Psoas muscle (tissue), 7 donors: ENCODE measurements at regions not wholly inside any gene's neighbourhood (a gene's known extent, or its start where the extent isn't known, plus 50 kb on each side); places are given as distances from the start of the nearest gene placed in this dataset.

ENCODE experiments used
- ATAC-seq, 4 donors: fragments of 200-7000 bp; cut with Tn5 transposase; one replicate each; pipeline ENCODE4 v1.9.1; 2020; ENCODE audit warnings: moderate library complexity in 3 of 4, mild to moderate bottlenecking in 2 of 4
- DNase-seq, 2 donors: peaks; one replicate each; pipeline ENCODE4 v3.0.0-alpha.2; 2020
- H3K27ac ChIP-seq: fragments of 200-600 bp; one replicate; pipeline ENCODE4 v1.8.0; 2022
- H3K27me3 ChIP-seq, 3 donors: fragments of 200-600 bp in 1 of 3; one replicate each; pipeline versions ENCODE4 v1.6.1 to v1.8.0; 2013 to 2022; ENCODE audit warnings: low read length in 2 of 3, mild to moderate bottlenecking in 2 of 3, moderate library complexity in 1 of 3; ENCODE audit not compliant: insufficient read depth in 3 of 3
- H3K36me3 ChIP-seq, 2 donors: fragments of 200-600 bp in 1 of 2; one replicate each; pipeline versions ENCODE4 v1.6.1 to v1.8.0; 2013 to 2022; ENCODE audit warnings: low read depth in 1 of 2, mild to moderate bottlenecking in 1 of 2, moderate library complexity in 1 of 2; ENCODE audit not compliant: insufficient read depth in 1 of 2
- H3K4me1 ChIP-seq: fragments of 200-600 bp; one replicate; pipeline ENCODE4 v1.8.0; 2022
- H3K4me3 ChIP-seq: fragments of 200-600 bp; one replicate; pipeline ENCODE4 v1.8.0; 2022; ENCODE audit warnings: mild to moderate bottlenecking
- H3K9me3 ChIP-seq: fragments of 200-600 bp; one replicate; pipeline ENCODE4 v1.8.0; 2022
- WGBS, 3 donors: extraction: QIAGEN DNeasy Blood & Tissue Kit; methylation state at CpG; one replicate each; pipeline versions ENCODE4 v1.1.6 to v1.1.7; 2013; 5-methylcytosine and 5-hydroxymethylcytosine counted together
- intact Hi-C, 2 donors: fragments of 100-400 bp; cut with DNase I; formaldehyde crosslinking; loops; one replicate each; pipeline versions ENCODE4 v1.11.0 to v1.14.2; 2022
- TF ChIP-seq, protein P1 (sequence below): fragments of 200-600 bp; IDR thresholded peaks from one replicate; pipeline ENCODE4 v1.8.0; 2022; ENCODE audit warnings: antibody characterized with exemption
- donor health status: healthy with polysubstance abuse.
- donor health status: DM: no; HTN: no; CAD: no; lungs with moderate emphysema.
- donor health status: Bipolar disorder and iron deficiency.
- donor health status: healthy.
- donor health status: DM: yes; HTN: yes; CAD: no.
- donor health status: DM: no; HTN: no; CAD: no.
- donor health status: DM: yes; HTN: yes; CAD: no.

GRCh38 chr5:172541773-172542136 is 87.4 kb upstream of the SH3PXD2B start:
- DNase-seq: no peak
- intact Hi-C loops: no loop called here
- TF ChIP-seq, protein P1, sequence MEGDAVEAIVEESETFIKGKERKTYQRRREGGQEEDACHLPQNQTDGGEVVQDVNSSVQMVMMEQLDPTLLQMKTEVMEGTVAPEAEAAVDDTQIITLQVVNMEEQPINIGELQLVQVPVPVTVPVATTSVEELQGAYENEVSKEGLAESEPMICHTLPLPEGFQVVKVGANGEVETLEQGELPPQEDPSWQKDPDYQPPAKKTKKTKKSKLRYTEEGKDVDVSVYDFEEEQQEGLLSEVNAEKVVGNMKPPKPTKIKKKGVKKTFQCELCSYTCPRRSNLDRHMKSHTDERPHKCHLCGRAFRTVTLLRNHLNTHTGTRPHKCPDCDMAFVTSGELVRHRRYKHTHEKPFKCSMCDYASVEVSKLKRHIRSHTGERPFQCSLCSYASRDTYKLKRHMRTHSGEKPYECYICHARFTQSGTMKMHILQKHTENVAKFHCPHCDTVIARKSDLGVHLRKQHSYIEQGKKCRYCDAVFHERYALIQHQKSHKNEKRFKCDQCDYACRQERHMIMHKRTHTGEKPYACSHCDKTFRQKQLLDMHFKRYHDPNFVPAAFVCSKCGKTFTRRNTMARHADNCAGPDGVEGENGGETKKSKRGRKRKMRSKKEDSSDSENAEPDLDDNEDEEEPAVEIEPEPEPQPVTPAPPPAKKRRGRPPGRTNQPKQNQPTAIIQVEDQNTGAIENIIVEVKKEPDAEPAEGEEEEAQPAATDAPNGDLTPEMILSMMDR: no peak
- Histone ChIP-seq H3K4me3 (no peak overlapping the region), H3K4me1 (no peaks in the 10 kb centered on the region), H3K36me3 (no peaks in the 10 kb centered on the region), H3K9me3 (no peaks in the 10 kb centered on the region), H3K27me3 (peaks cover 0 to 4% (median 1%) of the 10 kb centered on the region in 3 donors), H3K27ac (no peak overlapping the region)
- 92 to 98% (median 96%) methylated on average over 3 of the region's 3 CpGs for WGBS, 3 donors
- no peak for ATAC-seq

- H3K27ac ChIP-seq: no peak overlapping the region
- DNase-seq (no peak), ATAC-seq (no peak)
- peaks cover 0 to 4% (median 0%) of the 10 kb centered on the region in 3 donors for H3K27me3 ChIP-seq
- no peaks in the 10 kb centered on the region for H3K9me3 ChIP-seq
- H3K36me3 ChIP-seq: no peaks in the 10 kb centered on the region
- TF ChIP-seq, protein P1: no peak
- 73 to 77% (median 74%) methylated on average over 13 of the region's 13 CpGs for WGBS, 3 donors
- intact Hi-C loops: no loop called here
- no peak overlapping the region for H3K4me3 ChIP-seq
- H3K4me1 ChIP-seq: no peaks in the 10 kb centered on the region
Observed at GRCh38 chr5:172541099-172541772, 86.9 kb upstream of the SH3PXD2B start.

DNA sequence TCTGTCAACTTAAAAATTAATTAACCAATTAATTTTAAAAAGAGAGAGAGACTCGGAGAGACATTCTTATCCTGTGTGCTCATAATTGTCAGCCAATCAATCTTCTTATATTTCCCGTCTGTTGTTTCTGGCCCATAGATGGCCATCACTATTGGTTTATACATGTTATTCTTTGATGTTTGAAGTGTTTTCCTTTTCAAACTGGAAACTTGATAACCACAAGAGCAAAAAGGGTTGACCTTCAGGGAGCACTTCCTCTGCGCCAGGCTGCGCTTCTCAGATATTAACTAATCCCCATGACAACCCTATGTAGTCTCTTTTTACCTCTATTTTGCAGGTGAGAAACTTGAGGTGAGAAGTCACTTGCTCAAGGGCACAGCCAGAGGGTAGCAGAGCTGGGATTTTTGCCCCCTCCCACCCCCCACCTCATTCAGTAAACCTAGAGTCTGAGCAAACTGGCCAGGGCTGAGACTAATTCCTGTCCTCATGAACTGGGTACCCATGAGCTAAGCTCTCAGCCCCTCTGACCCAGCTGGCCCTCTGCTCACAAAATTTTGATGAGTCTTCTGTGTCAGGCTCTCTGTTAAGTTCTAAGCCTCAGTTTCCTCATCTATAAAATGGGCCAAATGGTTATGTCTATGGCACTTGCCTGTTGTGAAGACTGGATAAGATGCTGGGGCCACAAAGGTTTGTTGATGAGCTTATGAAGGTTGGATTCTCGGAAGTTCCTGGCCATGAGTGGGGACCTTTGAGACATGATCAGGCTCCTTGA is 86.0 kb upstream of the SH3PXD2B start:
- TF ChIP-seq, protein P1: no peak
- ATAC-seq: no peak
- H3K27me3 ChIP-seq: peaks cover 0 to 2% (median 0%) of the 10 kb centered on the region in 3 donors
- no peaks in the 10 kb centered on the region for H3K4me1 ChIP-seq
- H3K4me3 ChIP-seq: no peak overlapping the region
- H3K9me3 ChIP-seq: no peaks in the 10 kb centered on the region
- no peaks in the 10 kb centered on the region for H3K36me3 ChIP-seq
- H3K27ac ChIP-seq: no peak overlapping the region
- intact Hi-C loops: no loop called here
- 89 to 93% (median 92%) methylated on average over 5 of the region's 5 CpGs for WGBS, 3 donors
- DNase-seq: no peak

DNA sequence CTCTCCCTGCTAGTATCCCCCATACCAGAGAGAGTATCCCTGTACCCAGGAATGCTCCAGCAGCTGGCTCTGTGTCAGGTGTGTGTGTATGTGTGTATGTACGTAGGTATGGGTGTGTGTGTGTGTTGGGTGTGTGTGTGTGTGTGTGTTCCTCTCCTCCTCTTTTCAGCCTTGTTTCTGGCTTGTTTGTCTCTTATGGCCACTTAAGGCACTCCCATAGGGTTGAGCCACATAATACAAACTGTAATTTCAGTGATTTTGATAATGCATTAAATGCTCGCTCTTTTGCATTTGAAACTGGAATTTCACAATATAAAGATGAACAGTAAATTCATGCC is 80.8 kb upstream of the SH3PXD2B start:
- ATAC-seq: no peak
- intact Hi-C loops: no loop called here

More for the DNA sequence above, 80.8 kb upstream of the SH3PXD2B start:
- Histone ChIP-seq H3K27me3 (no peaks in the 10 kb centered on the region), H3K36me3 (no peaks in the 10 kb centered on the region), H3K4me1 (peaks cover 6% of the 10 kb centered on the region), H3K4me3 (no peak overlapping the region), H3K9me3 (no peaks in the 10 kb centered on the region), H3K27ac (no peak overlapping the region)
- TF ChIP-seq, protein P1: no peak
- DNase-seq: no peak
- 86 to 93% (median 88%) methylated on average over 2 of the region's 2 CpGs for WGBS, 3 donors
